Esophagus muscularis mucosa (tissue), 3 donors: ENCODE measurements at regions not wholly inside any gene's neighbourhood (a gene's known extent, or its start where the extent isn't known, plus 50 kb on each side); places are given as distances from the start of the nearest gene placed in this dataset.

ENCODE experiments used
- POLR2A ChIP-seq: fragments of 450-650 bp; IDR thresholded peaks from one replicate; pipeline ENCODE4 v1.6.1; 2017; ENCODE audit warnings: antibody characterized with exemption, moderate library complexity, mild to moderate bottlenecking, low read depth
- TF ChIP-seq, protein P1 (sequence below), 3 experiments: fragments of 200-600 bp in 2 of 3; fragments of 450-650 bp in 1 of 3; sonication (generic) in 2 of 3; IDR thresholded peaks; one replicate each; pipeline ENCODE4 v1.5.1; 2017 to 2019; ENCODE audit warnings: antibody characterized with exemption in 3 of 3, mild to moderate bottlenecking in 2 of 3, moderate library complexity in 1 of 3

DNA sequence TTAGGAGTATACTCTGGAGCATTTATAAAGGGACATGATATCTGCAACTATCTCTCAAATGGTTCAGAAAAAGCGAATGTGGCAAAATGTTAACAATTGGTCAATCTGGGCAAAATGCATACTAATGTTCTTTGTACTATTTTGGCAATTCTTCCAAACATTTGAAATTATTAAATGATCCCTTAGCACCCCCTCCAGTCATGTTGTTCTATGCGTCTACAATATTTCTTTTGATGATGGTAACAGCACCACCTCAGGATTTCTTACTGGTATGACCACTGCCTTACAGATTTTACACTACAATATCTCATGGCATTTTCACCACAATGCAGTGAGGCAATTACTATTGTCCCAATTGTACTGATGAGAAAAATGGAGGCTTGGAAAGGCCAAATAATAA is 52.9 kb upstream of the TRIO start:
- TF ChIP-seq, protein P1, sequence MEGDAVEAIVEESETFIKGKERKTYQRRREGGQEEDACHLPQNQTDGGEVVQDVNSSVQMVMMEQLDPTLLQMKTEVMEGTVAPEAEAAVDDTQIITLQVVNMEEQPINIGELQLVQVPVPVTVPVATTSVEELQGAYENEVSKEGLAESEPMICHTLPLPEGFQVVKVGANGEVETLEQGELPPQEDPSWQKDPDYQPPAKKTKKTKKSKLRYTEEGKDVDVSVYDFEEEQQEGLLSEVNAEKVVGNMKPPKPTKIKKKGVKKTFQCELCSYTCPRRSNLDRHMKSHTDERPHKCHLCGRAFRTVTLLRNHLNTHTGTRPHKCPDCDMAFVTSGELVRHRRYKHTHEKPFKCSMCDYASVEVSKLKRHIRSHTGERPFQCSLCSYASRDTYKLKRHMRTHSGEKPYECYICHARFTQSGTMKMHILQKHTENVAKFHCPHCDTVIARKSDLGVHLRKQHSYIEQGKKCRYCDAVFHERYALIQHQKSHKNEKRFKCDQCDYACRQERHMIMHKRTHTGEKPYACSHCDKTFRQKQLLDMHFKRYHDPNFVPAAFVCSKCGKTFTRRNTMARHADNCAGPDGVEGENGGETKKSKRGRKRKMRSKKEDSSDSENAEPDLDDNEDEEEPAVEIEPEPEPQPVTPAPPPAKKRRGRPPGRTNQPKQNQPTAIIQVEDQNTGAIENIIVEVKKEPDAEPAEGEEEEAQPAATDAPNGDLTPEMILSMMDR (IDR thresholded peaks at IDR 0.05) = no peak
- no peak for TF ChIP-seq POLR2A
